Rectal smooth muscle tissue (tissue), 1 donor: ENCODE measurements at regions not wholly inside any gene's neighbourhood (a gene's known extent, or its start where the extent isn't known, plus 50 kb on each side); places are given as distances from the start of the nearest gene placed in this dataset.

Experiments used
- H3K27ac ChIP-seq: one replicate; pipeline ENCODE4 v1.7.0; 2013; ENCODE audit warnings: low read depth, low read length, inconsistent platforms
- H3K27me3 ChIP-seq: one replicate; pipeline ENCODE4 v1.7.0; 2013; ENCODE audit warnings: low read length; ENCODE audit not compliant: control insufficient read depth, insufficient read depth
- H3K36me3 ChIP-seq: one replicate; pipeline ENCODE4 v1.7.0; 2013; ENCODE audit warnings: low read length; ENCODE audit not compliant: control insufficient read depth, insufficient read depth
- H3K4me1 ChIP-seq: one replicate; pipeline ENCODE4 v1.7.0; 2013; ENCODE audit warnings: low read length; ENCODE audit not compliant: control insufficient read depth, insufficient read depth
- H3K4me3 ChIP-seq: one replicate; pipeline ENCODE4 v1.7.0; 2013; ENCODE audit warnings: low read length
- H3K9ac ChIP-seq: one replicate; pipeline ENCODE4 v1.7.0; 2013; ENCODE audit warnings: low read length

GRCh38 chr2:16175247-16175825 is 235.0 kb downstream of the MYCN start:
- Histone ChIP-seq H3K27me3 (peaks cover 2% of the 10 kb centered on the region), H3K4me3 (no peak overlapping the region), H3K36me3 (no peaks in the 10 kb centered on the region), H3K9ac (no peak overlapping the region), H3K4me1 (no peaks in the 10 kb centered on the region), H3K27ac (no peak overlapping the region)

DNA sequence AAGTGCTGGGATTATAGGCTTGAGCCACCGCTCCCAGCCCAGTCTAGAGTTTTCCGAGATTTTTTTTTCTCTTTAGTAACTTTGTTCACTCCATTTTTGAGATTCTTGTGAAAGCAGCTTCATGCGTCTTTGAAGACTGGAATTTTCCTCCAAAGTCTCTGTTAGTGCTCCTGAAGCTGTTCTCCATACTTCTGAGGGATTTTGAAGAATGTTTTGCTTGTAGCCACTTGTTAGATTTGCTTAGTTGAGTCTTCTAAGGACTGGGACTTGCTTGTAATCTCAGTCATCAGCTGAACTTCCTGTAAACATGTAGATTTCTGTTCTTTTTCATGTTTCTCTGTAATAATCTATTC is 234.3 kb downstream of the MYCN start:
- no peak overlapping the region for H3K4me3 ChIP-seq
- H3K4me1 ChIP-seq: no peaks in the 10 kb centered on the region
- H3K36me3 ChIP-seq: no peaks in the 10 kb centered on the region
- H3K27ac ChIP-seq: no peak overlapping the region
- peaks cover 2% of the 10 kb centered on the region for H3K27me3 ChIP-seq
- H3K9ac ChIP-seq: no peak overlapping the region

DNA sequence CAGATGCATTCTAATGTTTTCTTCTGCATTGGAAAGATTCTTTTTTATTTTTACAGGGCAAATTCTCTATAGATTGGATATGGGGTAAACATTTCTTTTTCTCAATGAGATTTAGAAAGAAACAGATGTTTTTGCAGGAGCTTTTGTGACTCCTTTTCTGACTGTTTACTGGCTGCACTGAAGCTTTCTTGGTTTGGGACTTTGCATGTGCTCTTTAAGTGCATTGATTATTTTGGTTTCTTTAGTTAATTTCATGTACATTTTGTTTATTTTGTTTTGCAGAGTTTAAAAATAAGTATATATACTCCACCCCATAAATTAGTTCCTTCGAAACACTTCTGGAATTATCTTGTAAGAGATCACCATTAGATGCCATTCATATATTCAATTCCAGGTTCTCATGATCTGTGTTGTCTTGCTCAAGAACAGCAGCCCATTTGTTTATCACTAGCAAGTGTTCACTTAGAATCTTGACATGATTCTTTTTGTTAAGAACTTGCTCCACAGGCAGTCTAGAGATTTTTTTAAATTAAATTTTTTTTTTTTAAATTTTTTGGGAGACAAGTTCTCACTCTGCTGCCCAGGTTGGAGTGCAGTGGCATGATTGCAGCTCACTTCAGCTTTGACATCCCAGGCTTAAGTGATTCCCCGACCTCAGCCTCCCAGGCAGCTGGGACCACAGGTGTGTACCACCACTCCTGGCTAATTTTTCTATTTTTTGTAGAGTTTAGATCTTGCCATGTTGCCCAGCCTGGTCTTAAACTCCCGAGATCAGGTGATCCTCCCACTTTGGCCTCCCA is 233.7 kb downstream of the MYCN start:
- Histone ChIP-seq H3K36me3 (no peaks in the 10 kb centered on the region), H3K27me3 (peaks cover 2% of the 10 kb centered on the region), H3K27ac (no peak overlapping the region), H3K4me1 (no peaks in the 10 kb centered on the region), H3K4me3 (no peak overlapping the region), H3K9ac (no peak overlapping the region)

DNA sequence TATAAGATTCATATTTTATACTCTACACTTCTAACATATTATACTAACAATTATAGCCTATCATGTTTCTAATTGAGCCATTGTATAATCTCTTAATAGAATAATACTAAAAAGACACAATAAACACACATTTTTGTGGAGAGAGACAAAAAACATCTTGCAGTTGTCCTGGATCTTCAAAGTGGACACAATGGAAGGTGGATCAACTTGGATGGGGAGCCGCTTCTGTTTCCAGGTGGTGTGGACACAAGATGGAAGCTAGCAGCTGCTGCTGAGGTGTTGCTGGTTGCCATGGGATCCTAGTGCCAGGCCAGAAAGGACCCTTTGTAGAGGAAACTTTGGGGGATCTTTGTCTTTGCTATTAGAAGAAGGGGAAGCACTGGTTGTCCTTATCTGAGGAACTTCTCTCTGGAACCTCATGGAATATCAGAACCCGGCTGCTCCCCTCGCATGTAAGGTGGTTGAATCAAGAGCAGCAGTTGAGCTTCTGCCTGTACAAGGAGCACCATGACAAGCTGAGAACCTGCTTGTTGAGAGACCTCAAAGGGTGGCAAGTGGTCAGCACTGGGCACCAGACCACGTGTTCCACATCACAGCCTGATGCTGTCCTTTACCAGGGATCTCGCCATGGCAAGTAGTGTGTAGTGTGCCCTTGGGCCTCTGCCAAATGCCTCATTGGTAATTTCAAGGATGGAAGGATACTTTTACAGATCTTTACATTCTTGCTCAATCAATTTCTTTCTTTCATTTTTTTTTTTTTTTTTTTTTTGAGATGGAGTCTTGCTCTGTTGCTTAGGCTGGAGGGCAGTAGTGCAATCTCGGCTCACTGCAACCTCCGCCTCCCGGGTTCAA is 232.2 kb downstream of the MYCN start:
- no peak overlapping the region for H3K4me3 ChIP-seq
- no peaks in the 10 kb centered on the region for H3K36me3 ChIP-seq
- peaks cover 2% of the 10 kb centered on the region for H3K27me3 ChIP-seq
- H3K27ac ChIP-seq: no peak overlapping the region
- no peak overlapping the region for H3K9ac ChIP-seq
- no peaks in the 10 kb centered on the region for H3K4me1 ChIP-seq

DNA sequence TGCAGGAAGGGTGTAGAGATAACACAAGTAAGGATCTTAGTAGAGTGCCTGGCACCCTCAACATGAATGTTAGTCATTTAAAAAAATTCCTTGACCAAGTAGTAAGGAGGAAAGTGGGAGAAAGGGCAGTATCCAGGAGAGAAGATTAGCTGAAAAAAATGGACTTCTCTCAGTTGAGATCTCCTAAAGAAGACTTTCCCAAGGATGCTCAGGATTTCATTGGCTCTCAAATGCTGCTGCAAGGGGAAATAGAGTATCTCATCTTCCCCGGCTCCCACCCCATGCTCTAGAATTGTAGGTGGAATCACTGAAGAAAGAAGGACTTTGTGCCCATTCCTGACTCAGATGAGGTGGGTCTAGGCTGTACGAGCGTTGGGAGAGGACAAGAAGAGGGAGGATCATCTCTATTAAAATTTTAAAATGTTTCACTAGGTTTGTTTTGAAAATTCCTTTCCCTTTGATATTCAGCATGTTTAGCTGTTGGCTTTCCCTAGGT is 231.1 kb downstream of the MYCN start:
- Histone ChIP-seq H3K27me3 (peaks cover 2% of the 10 kb centered on the region), H3K27ac (no peak overlapping the region), H3K4me1 (no peaks in the 10 kb centered on the region), H3K36me3 (no peaks in the 10 kb centered on the region), H3K9ac (no peak overlapping the region), H3K4me3 (no peak overlapping the region)

- Histone ChIP-seq H3K4me1 (no peaks in the 10 kb centered on the region), H3K36me3 (no peaks in the 10 kb centered on the region), H3K27ac (no peak overlapping the region), H3K4me3 (no peak overlapping the region), H3K27me3 (peaks cover 2% of the 10 kb centered on the region), H3K9ac (no peak overlapping the region)
Observed at GRCh38 chr2:16170675-16171424, 230.5 kb downstream of the MYCN start.

DNA sequence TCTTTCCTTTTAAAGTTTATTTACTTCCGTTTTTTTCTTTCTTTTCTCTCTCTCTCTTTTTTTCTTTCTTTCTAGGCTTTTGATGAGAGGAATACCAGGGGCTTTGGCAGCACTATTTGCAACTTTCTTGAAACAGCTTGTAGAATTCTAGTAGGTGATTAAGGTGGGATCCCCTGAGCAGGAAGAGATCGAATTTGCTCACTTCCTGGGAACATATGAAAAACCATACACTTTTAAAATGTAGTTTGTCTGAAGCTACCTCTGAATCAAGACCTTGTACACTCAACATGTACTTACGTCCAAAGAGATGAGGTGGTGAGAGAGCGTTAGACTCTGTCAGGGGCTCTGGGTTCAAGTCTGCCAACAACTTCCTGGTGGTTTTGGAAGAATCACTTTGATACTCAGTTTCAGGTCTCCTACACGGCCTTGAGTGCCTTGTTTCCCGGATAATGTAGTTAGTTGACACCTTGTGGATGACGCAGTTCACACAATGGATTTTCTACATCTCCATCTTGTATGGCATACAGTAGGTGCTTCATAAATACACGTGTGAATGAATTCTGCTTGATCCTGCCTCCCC is 229.1 kb downstream of the MYCN start:
- no peak overlapping the region for H3K4me3 ChIP-seq
- H3K4me1 ChIP-seq: no peaks in the 10 kb centered on the region
- peaks cover 2% of the 10 kb centered on the region for H3K27me3 ChIP-seq
- H3K36me3 ChIP-seq: no peaks in the 10 kb centered on the region
- H3K9ac ChIP-seq: no peak overlapping the region
- H3K27ac ChIP-seq: no peak overlapping the region

GRCh38 chr2:16168506-16169264 is 228.3 kb downstream of the MYCN start:
- Histone ChIP-seq H3K4me1 (no peaks in the 10 kb centered on the region), H3K27ac (no peak overlapping the region), H3K9ac (no peak overlapping the region), H3K4me3 (no peak overlapping the region), H3K36me3 (no peaks in the 10 kb centered on the region), H3K27me3 (peaks cover 2% of the 10 kb centered on the region)

DNA sequence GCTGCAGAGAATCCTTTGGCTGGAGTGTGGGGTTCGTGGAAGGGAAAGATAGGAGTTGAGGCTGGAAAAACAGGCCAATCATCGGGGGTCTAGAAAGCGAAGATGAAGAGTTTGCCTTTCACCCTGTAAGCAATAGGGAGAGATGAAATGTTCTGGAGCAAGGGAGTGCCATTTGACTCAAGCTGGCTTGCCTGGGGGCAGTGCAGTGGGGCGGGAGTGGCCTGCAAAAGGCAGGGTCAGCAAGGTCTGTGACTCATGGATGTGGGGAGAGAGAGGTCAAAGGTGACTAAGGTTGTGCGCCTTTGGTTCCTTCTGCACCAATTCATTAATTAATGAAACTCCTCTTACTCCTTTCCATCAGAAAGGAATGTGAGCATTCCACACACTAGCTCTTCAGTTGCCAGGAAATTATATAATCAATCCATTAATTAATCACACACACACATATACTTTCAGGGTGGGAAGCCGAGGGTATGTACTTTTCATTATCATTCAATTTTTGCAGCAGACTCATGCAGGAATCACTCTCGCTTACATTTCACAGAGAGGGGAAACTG is 227.6 kb downstream of the MYCN start:
- H3K27ac ChIP-seq: no peak overlapping the region
- H3K4me3 ChIP-seq: no peak overlapping the region
- peaks cover 2% of the 10 kb centered on the region for H3K27me3 ChIP-seq
- H3K9ac ChIP-seq: no peak overlapping the region
- no peaks in the 10 kb centered on the region for H3K4me1 ChIP-seq
- H3K36me3 ChIP-seq: no peaks in the 10 kb centered on the region

DNA sequence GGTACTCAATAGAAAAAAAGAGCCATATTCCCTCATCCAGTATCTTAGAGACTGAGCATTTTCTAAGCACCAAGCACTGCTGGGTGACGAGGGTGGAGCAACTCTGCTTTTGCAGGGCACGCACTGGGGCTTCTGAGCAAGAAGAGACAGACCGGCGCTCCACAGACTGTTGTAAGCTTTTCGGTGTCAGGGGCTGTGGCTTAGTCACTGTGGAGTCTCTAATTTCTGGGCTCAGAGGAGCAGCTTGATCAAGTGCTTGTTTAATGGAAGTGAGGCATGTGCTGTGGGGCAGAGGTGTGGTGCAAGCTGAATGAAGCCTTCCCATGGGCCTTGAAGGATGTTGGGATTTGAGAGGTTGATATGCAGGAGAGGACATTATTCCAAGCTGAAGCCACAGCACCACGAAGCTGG is 227.1 kb downstream of the MYCN start:
- Histone ChIP-seq H3K27ac (no peak overlapping the region), H3K4me3 (no peak overlapping the region), H3K36me3 (no peaks in the 10 kb centered on the region), H3K4me1 (no peaks in the 10 kb centered on the region), H3K27me3 (peaks cover 2% of the 10 kb centered on the region), H3K9ac (no peak overlapping the region)

- H3K4me1 ChIP-seq: no peaks in the 10 kb centered on the region
- H3K27me3 ChIP-seq: peaks cover 2% of the 10 kb centered on the region
- no peak overlapping the region for H3K4me3 ChIP-seq
- no peak overlapping the region for H3K27ac ChIP-seq
- H3K36me3 ChIP-seq: no peaks in the 10 kb centered on the region
- H3K9ac ChIP-seq: no peak overlapping the region
Observed at GRCh38 chr2:16166327-16166981, 226.1 kb downstream of the MYCN start.
